Omental fat pad (tissue), 3 donors: ENCODE measurements at regions not wholly inside any gene's neighbourhood (a gene's known extent, or its start where the extent isn't known, plus 50 kb on each side); places are given as distances from the start of the nearest gene placed in this dataset.

Source experiments
- ATAC-seq: fragments of 150-250 bp; one replicate; pipeline ENCODE4 v1.9.1; 2016; ENCODE audit warnings: mild to moderate bottlenecking, moderate library complexity; ENCODE audit not compliant: low FRiP score
- DNase-seq: peaks from one replicate; pipeline ENCODE4 v3.0.0-alpha.2; 2019; ENCODE audit warnings: low spot score
- CTCF ChIP-seq, 3 donors: fragments of 450-650 bp; IDR thresholded peaks; one replicate each; pipeline ENCODE4 v1.5.1; 2016 to 2017; ENCODE audit warnings: antibody characterized with exemption in 3 of 3, mild to moderate bottlenecking in 3 of 3, moderate library complexity in 2 of 3

- TF ChIP-seq CTCF (IDR thresholded peaks at IDR 0.05) = no peak
- DNase-seq (no peak), ATAC-seq (no peak)
These were observed 701.3 kb downstream of the TNS3 start for GRCh38 chr7:46880508-46881196.

GRCh38 chr7:46879783-46880182, 702.1 kb downstream of the TNS3 start:
- DNase-seq = no peak
- ATAC-seq = no peak
- TF ChIP-seq CTCF (IDR thresholded peaks at IDR 0.05) = no peak

GRCh38 chr7:46871516-46871915, 710.4 kb downstream of the TNS3 start:
- DNase-seq (no peak), ATAC-seq (no peak)
- TF ChIP-seq CTCF (IDR thresholded peaks at IDR 0.05) = no peak

GRCh38 chr7:46864716-46865115, 717.2 kb downstream of the TNS3 start:
- DNase-seq (no peak), ATAC-seq (no peak)
- TF ChIP-seq CTCF (IDR thresholded peaks at IDR 0.05) = no peak

- DNase-seq (no peak), ATAC-seq (no peak)
- no peak for TF ChIP-seq CTCF (IDR thresholded peaks at IDR 0.05)
These were observed 721.9 kb downstream of the TNS3 start for GRCh38 chr7:46859963-46860475.

- ATAC-seq (no peak), DNase-seq (no peak)
- no peak for TF ChIP-seq CTCF (IDR thresholded peaks at IDR 0.05)
These were observed 726.1 kb downstream of the TNS3 start for GRCh38 chr7:46855851-46856250.

- ATAC-seq = no peak
- no peak for DNase-seq
- TF ChIP-seq CTCF (IDR thresholded peaks at IDR 0.05) = no peak
These were observed 726.9 kb downstream of the TNS3 start for GRCh38 chr7:46854958-46855473.
